OCI-LY1 (cell line): ENCODE measurements at regions not wholly inside any gene's neighbourhood (a gene's known extent, or its start where the extent isn't known, plus 50 kb on each side); places are given as distances from the start of the nearest gene placed in this dataset.
"Not testable (repeated sequence)": the region's sequence is repeated elsewhere in the genome, so short reads cannot be mapped to it uniquely, and the experiment has no call there.

ENCODE experiments used
- EZH2 ChIP-seq: fragments of 200-600 bp; sonication (generic), shearing (Covaris generic); IDR thresholded peaks from 2 replicates; pipeline ENCODE4 v1.8.0; 2017; ENCODE audit warnings: borderline replicate concordance, mixed run types, mild to moderate bottlenecking, antibody characterized with exemption, low read length, moderate library complexity, mixed read lengths
- TF ChIP-seq, protein P1 (sequence below): fragments of 200-600 bp; sonication (generic), shearing (Covaris generic); IDR thresholded peaks from 2 replicates; pipeline ENCODE4 v1.5.1; 2017; ENCODE audit warnings: mild to moderate bottlenecking, antibody characterized with exemption, low read length, moderate library complexity, mixed read lengths

DNA sequence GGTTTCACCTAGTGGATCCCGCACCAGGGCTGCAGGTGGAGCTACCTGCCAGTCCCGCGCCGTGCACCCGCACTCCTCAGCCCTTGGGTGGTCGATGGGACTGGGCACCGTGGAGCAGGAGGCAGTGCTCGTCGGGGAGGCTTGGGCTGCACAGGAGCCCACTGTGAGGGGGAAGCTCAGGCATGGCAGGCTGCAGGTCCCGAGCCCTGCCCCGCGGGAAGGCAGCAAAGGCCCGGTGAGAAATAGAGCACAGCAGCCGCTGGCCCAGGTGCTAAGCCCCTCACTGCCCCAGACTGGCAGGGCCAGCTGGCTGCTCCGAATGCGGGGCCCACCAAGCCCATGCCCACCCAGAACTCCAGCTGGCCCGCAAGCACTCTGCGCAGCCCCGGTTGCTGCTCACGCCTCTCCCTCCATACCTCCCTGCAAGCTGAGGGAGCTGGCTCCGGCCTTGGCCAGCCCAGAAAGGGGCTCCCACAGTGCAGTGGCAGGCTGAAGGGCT, 872.7 kb downstream of the PCDH17 start:
- TF ChIP-seq, protein P1, sequence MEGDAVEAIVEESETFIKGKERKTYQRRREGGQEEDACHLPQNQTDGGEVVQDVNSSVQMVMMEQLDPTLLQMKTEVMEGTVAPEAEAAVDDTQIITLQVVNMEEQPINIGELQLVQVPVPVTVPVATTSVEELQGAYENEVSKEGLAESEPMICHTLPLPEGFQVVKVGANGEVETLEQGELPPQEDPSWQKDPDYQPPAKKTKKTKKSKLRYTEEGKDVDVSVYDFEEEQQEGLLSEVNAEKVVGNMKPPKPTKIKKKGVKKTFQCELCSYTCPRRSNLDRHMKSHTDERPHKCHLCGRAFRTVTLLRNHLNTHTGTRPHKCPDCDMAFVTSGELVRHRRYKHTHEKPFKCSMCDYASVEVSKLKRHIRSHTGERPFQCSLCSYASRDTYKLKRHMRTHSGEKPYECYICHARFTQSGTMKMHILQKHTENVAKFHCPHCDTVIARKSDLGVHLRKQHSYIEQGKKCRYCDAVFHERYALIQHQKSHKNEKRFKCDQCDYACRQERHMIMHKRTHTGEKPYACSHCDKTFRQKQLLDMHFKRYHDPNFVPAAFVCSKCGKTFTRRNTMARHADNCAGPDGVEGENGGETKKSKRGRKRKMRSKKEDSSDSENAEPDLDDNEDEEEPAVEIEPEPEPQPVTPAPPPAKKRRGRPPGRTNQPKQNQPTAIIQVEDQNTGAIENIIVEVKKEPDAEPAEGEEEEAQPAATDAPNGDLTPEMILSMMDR: not testable (repeated sequence)
- not testable (repeated sequence) for TF ChIP-seq EZH2
